Neural cell (in vitro differentiated cells): ENCODE measurements at regions not wholly inside any gene's neighbourhood (a gene's known extent, or its start where the extent isn't known, plus 50 kb on each side); places are given as distances from the start of the nearest gene placed in this dataset.

Experiments
- EP300 ChIP-seq: fragments of 450-650 bp; conservative IDR thresholded peaks from 2 replicates; pipeline ENCODE4 v1.6.1; 2014; ENCODE audit warnings: antibody characterized with exemption, mild to moderate bottlenecking, moderate library complexity; ENCODE audit not compliant: poor library complexity, severe bottlenecking
- EZH2 ChIP-seq: fragments of 200-600, 300-800 bp; shearing (Covaris generic), sonication (generic); IDR thresholded peaks from 2 replicates; pipeline ENCODE4 v1.6.1; 2014; ENCODE audit warnings: antibody characterized with exemption, low read length, borderline replicate concordance, mild to moderate bottlenecking; ENCODE audit not compliant: insufficient read depth, poor library complexity, severe bottlenecking
- MXI1 ChIP-seq: fragments of 450-650 bp; conservative IDR thresholded peaks from 2 replicates; pipeline ENCODE4 v1.6.1; 2014; ENCODE audit warnings: antibody characterized with exemption, mild to moderate bottlenecking; ENCODE audit not compliant: poor library complexity, severe bottlenecking
- POLR2AphosphoS5 ChIP-seq: IDR thresholded peaks from 2 replicates; pipeline ENCODE4 v1.6.1; 2012
- RAD21 ChIP-seq: fragments of 450-650 bp; conservative IDR thresholded peaks from 2 replicates; pipeline ENCODE4 v1.6.1; 2014; ENCODE audit warnings: antibody characterized with exemption, mild to moderate bottlenecking, moderate library complexity
- SMC3 ChIP-seq: fragments of 450-650 bp; conservative IDR thresholded peaks from 2 replicates; pipeline ENCODE4 v1.6.1; 2014; ENCODE audit warnings: antibody characterized with exemption, mild to moderate bottlenecking, moderate library complexity; ENCODE audit not compliant: poor library complexity
- TAF1 ChIP-seq: IDR thresholded peaks from 2 replicates; pipeline ENCODE4 v1.6.1; 2012; ENCODE audit warnings: low read depth
- TF ChIP-seq, protein P1 (sequence below): fragments of 450-650 bp; IDR thresholded peaks from 2 replicates; pipeline ENCODE4 v1.5.1; 2014; ENCODE audit warnings: antibody characterized with exemption, mild to moderate bottlenecking, moderate library complexity; ENCODE audit not compliant: poor library complexity, severe bottlenecking
- TF ChIP-seq, protein P2 (sequence below): IDR thresholded peaks from 2 replicates; pipeline ENCODE4 v1.6.1; 2012; ENCODE audit warnings: borderline replicate concordance

DNA sequence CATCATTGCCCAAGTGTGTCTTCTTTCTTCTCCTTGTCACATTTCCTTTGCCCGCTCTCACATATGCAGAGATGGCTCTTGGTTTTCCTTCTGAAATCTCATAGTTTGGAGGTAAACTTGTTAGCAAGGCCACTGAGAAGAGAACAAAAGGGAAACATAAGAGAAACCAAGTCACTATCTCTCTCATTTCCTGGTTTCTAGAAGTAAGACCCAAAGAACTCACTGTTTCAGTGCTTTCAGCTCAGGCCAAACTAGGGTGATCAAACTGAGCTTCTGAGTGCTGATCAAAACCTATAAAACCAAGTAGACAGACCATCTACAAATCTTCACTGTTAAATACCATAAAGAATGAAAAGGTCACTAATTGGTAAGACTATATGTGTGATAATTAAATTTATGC is 275.4 kb upstream of the BTG1 start:
- TF ChIP-seq, protein P1, sequence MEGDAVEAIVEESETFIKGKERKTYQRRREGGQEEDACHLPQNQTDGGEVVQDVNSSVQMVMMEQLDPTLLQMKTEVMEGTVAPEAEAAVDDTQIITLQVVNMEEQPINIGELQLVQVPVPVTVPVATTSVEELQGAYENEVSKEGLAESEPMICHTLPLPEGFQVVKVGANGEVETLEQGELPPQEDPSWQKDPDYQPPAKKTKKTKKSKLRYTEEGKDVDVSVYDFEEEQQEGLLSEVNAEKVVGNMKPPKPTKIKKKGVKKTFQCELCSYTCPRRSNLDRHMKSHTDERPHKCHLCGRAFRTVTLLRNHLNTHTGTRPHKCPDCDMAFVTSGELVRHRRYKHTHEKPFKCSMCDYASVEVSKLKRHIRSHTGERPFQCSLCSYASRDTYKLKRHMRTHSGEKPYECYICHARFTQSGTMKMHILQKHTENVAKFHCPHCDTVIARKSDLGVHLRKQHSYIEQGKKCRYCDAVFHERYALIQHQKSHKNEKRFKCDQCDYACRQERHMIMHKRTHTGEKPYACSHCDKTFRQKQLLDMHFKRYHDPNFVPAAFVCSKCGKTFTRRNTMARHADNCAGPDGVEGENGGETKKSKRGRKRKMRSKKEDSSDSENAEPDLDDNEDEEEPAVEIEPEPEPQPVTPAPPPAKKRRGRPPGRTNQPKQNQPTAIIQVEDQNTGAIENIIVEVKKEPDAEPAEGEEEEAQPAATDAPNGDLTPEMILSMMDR = no peak
- TF ChIP-seq RAD21 (no peak), POLR2AphosphoS5 (no peak), EP300 (no peak), SMC3 (no peak), MXI1 (no peak), TAF1 (no peak), EZH2 (no peak)
- TF ChIP-seq, protein P2, sequence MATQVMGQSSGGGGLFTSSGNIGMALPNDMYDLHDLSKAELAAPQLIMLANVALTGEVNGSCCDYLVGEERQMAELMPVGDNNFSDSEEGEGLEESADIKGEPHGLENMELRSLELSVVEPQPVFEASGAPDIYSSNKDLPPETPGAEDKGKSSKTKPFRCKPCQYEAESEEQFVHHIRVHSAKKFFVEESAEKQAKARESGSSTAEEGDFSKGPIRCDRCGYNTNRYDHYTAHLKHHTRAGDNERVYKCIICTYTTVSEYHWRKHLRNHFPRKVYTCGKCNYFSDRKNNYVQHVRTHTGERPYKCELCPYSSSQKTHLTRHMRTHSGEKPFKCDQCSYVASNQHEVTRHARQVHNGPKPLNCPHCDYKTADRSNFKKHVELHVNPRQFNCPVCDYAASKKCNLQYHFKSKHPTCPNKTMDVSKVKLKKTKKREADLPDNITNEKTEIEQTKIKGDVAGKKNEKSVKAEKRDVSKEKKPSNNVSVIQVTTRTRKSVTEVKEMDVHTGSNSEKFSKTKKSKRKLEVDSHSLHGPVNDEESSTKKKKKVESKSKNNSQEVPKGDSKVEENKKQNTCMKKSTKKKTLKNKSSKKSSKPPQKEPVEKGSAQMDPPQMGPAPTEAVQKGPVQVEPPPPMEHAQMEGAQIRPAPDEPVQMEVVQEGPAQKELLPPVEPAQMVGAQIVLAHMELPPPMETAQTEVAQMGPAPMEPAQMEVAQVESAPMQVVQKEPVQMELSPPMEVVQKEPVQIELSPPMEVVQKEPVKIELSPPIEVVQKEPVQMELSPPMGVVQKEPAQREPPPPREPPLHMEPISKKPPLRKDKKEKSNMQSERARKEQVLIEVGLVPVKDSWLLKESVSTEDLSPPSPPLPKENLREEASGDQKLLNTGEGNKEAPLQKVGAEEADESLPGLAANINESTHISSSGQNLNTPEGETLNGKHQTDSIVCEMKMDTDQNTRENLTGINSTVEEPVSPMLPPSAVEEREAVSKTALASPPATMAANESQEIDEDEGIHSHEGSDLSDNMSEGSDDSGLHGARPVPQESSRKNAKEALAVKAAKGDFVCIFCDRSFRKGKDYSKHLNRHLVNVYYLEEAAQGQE = no peak
